Parathyroid adenoma (tissue), 2 donors: ENCODE measurements at regions not wholly inside any gene's neighbourhood (a gene's known extent, or its start where the extent isn't known, plus 50 kb on each side); places are given as distances from the start of the nearest gene placed in this dataset.

Source experiments
- H2AFZ ChIP-seq: fragments of 300-600 bp; sonication (generic); one replicate; pipeline ENCODE4 v1.7.0; 2017; ENCODE audit warnings: antibody characterized with exemption, mild to moderate bottlenecking
- H3K27ac ChIP-seq: fragments of 300-600 bp; sonication (generic); one replicate; pipeline ENCODE4 v1.7.0; 2017
- H3K27me3 ChIP-seq: fragments of 300-600 bp; sonication (generic); one replicate; pipeline ENCODE4 v1.7.0; 2017; ENCODE audit warnings: low read length; ENCODE audit not compliant: control insufficient read depth, insufficient read depth
- H3K36me3 ChIP-seq: fragments of 300-600 bp; sonication (generic); one replicate; pipeline ENCODE4 v1.7.0; 2017; ENCODE audit warnings: low read length; ENCODE audit not compliant: control insufficient read depth, insufficient read depth
- H3K4me1 ChIP-seq: fragments of 300-600 bp; sonication (generic); one replicate; pipeline ENCODE4 v1.7.0; 2017; ENCODE audit warnings: control low read depth
- H3K4me2 ChIP-seq: fragments of 300-600 bp; sonication (generic); one replicate; pipeline ENCODE4 v1.7.0; 2017; ENCODE audit warnings: low read length
- H3K4me3 ChIP-seq: fragments of 300-600 bp; sonication (generic); one replicate; pipeline ENCODE4 v1.7.0; 2017; ENCODE audit warnings: low read depth, low read length
- H3K79me2 ChIP-seq: fragments of 300-600 bp; sonication (generic); one replicate; pipeline ENCODE4 v1.7.0; 2017; ENCODE audit warnings: control low read depth
- H3K9ac ChIP-seq: fragments of 300-600 bp; sonication (generic); one replicate; pipeline ENCODE4 v1.7.0; 2017; ENCODE audit warnings: mild to moderate bottlenecking
- H3K9me3 ChIP-seq: fragments of 300-600 bp; sonication (generic); one replicate; pipeline ENCODE4 v1.7.0; 2017; ENCODE audit warnings: low read length; ENCODE audit not compliant: control insufficient read depth
- TF ChIP-seq, protein P1 (sequence below): fragments of 300-600 bp; sonication (generic); IDR thresholded peaks from one replicate; pipeline ENCODE4 v1.7.0; 2017; ENCODE audit warnings: antibody characterized with exemption, mild to moderate bottlenecking
- donor health status: primary hyperparathyroidism.

DNA sequence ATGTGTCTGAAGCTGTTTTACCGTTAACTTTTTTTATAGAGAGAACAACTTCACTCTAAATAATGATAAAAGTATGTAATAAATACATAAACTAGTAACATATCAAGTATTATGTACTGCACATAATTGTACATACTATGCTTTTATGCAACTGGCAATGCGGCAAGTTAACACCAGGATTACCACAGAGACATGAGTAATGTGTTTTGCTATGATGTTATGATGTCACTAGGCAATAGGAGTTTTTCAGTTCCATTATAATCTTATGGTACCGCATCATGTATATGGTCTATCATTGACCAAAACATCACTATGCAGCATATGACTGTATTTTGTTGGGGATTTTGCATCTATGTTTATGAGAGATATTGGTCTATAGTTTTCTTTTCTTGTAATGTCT is 326.4 kb upstream of the TARS1 start:
- no peaks in the 10 kb centered on the region for H3K27me3 ChIP-seq

GRCh38 chr5:33115467-33115866 is 325.3 kb upstream of the TARS1 start:
- Histone ChIP-seq H3K9me3 (no peaks in the 10 kb centered on the region), H3K27ac (no peak overlapping the region), H3K36me3 (no peaks in the 10 kb centered on the region), H3K79me2 (no peaks in the 10 kb centered on the region), H3K4me1 (no peaks in the 10 kb centered on the region), H3K27me3 (no peaks in the 10 kb centered on the region), H3K4me3 (no peak overlapping the region), H3K4me2 (no peak overlapping the region), H3K9ac (no peak overlapping the region), H2AFZ (no peak overlapping the region)
- TF ChIP-seq, protein P1, sequence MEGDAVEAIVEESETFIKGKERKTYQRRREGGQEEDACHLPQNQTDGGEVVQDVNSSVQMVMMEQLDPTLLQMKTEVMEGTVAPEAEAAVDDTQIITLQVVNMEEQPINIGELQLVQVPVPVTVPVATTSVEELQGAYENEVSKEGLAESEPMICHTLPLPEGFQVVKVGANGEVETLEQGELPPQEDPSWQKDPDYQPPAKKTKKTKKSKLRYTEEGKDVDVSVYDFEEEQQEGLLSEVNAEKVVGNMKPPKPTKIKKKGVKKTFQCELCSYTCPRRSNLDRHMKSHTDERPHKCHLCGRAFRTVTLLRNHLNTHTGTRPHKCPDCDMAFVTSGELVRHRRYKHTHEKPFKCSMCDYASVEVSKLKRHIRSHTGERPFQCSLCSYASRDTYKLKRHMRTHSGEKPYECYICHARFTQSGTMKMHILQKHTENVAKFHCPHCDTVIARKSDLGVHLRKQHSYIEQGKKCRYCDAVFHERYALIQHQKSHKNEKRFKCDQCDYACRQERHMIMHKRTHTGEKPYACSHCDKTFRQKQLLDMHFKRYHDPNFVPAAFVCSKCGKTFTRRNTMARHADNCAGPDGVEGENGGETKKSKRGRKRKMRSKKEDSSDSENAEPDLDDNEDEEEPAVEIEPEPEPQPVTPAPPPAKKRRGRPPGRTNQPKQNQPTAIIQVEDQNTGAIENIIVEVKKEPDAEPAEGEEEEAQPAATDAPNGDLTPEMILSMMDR: no peak

More for the DNA sequence above, 326.4 kb upstream of the TARS1 start:
- Histone ChIP-seq H3K27ac (no peak overlapping the region), H3K9me3 (no peaks in the 10 kb centered on the region), H3K79me2 (no peaks in the 10 kb centered on the region), H3K36me3 (no peaks in the 10 kb centered on the region), H3K9ac (no peak overlapping the region), H3K4me1 (no peaks in the 10 kb centered on the region), H3K4me3 (no peak overlapping the region), H3K4me2 (no peak overlapping the region), H2AFZ (no peak overlapping the region)
- TF ChIP-seq, protein P1: no peak

DNA sequence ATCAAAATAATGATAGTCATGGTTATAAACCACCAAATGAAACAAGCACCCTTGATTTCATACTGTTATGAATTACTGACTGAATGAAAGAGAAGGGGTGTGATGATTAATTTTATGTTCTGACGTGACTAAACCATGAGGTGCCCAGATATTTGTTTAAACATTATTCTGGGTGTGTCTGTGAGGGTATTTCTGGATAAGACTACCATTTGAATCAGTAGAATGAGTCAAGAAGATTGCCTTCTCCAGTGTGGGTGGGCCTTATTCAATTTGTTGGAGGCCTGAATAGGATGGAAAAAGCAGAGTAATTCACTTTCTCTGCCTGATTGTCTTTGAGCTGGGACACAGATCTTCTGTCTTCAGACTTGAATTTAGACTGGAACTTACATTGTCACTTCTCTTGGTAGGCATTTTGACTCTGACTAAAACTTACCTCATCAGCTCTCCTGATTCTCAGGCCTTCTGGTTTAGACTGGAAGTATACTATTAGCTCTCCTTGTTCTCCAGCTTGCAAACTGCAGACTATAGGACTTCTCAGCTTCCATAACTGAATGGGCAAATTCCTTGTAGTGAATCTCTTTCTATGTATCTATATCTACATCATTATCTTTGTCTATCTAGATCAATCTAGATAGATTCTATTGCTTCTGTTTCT is 321.9 kb upstream of the TARS1 start:
- Histone ChIP-seq H3K4me2 (no peak overlapping the region), H3K36me3 (no peaks in the 10 kb centered on the region), H3K9me3 (no peaks in the 10 kb centered on the region), H2AFZ (no peak overlapping the region), H3K27ac (no peak overlapping the region), H3K27me3 (no peaks in the 10 kb centered on the region), H3K4me1 (no peaks in the 10 kb centered on the region), H3K79me2 (no peaks in the 10 kb centered on the region), H3K4me3 (no peak overlapping the region), H3K9ac (no peak overlapping the region)
- TF ChIP-seq, protein P1: no peak

- Histone ChIP-seq H3K9ac (no peak overlapping the region), H3K36me3 (no peaks in the 10 kb centered on the region), H2AFZ (no peak overlapping the region), H3K9me3 (no peaks in the 10 kb centered on the region), H3K27ac (no peak overlapping the region), H3K4me3 (no peak overlapping the region), H3K4me1 (no peaks in the 10 kb centered on the region), H3K27me3 (no peaks in the 10 kb centered on the region), H3K4me2 (no peak overlapping the region), H3K79me2 (no peaks in the 10 kb centered on the region)
- TF ChIP-seq, protein P1: no peak
Measured at GRCh38 chr5:33120671-33121070, 320.1 kb upstream of the TARS1 start.

GRCh38 chr5:33129309-33129708 is 311.5 kb upstream of the TARS1 start:
- no peak overlapping the region for H3K27ac ChIP-seq
- no peaks in the 10 kb centered on the region for H3K79me2 ChIP-seq
- TF ChIP-seq, protein P1: no peak
- H3K36me3 ChIP-seq: no peaks in the 10 kb centered on the region
- no peak overlapping the region for H3K4me2 ChIP-seq
- no peaks in the 10 kb centered on the region for H3K9me3 ChIP-seq
- H2AFZ ChIP-seq: no peak overlapping the region
- no peak overlapping the region for H3K4me3 ChIP-seq
- no peaks in the 10 kb centered on the region for H3K4me1 ChIP-seq
- no peaks in the 10 kb centered on the region for H3K27me3 ChIP-seq
- no peak overlapping the region for H3K9ac ChIP-seq
